GM18505 (cell line): ENCODE measurements at regions not wholly inside any gene's neighbourhood (a gene's known extent, or its start where the extent isn't known, plus 50 kb on each side); places are given as distances from the start of the nearest gene placed in this dataset.

ENCODE experiments used
- ATAC-seq: cut with Tn5 transposase; IDR thresholded peaks from one replicate; pipeline ENCODE4 v1.9.1; 2021; ENCODE audit not compliant: unreplicated experiment
- POLR2A ChIP-seq: IDR thresholded peaks from 4 replicates; pipeline ENCODE4 v1.6.1; 2011; ENCODE audit warnings: borderline replicate concordance; ENCODE audit not compliant: insufficient read depth, insufficient read length; ENCODE audit errors: extremely low read depth

DNA sequence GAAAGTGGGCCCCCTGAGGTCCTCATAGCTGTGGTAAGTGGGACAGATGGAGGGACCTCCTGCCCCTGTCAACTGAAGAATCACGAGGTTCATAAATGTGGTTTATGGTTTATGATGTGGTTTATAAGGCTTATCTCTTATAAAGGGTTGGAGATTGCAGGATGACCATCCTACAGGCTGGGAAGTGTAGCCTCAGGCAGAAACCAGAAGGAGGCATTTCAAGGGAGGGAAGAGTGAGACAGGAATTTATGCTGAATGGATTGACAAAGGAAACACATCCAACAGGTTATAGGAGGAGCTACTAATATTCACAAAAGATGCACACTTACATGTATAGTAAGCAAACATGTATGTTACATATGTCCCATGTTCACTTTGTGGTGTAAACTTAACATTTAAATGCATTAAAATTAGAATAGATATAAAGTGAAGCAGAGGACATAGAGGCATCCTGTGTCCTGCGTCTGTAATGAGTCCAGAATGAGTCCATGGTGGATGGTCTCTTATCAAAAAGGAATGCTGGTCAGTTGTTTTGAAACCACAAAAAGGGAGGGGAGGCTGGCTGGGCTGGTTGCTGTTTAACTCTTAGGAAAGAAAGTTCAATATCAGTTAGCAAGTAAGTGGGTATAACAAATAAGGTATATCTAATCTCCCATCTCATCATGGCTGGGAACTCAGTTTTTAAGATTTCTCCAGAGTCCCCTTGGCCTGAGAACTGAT lies 149.0 kb upstream of the RMST start:
- ATAC-seq = no peak
- TF ChIP-seq POLR2A = no peak

- no peak for TF ChIP-seq POLR2A
- ATAC-seq = no peak
These were observed 146.3 kb upstream of the RMST start for GRCh38 chr12:97316321-97316720.

DNA sequence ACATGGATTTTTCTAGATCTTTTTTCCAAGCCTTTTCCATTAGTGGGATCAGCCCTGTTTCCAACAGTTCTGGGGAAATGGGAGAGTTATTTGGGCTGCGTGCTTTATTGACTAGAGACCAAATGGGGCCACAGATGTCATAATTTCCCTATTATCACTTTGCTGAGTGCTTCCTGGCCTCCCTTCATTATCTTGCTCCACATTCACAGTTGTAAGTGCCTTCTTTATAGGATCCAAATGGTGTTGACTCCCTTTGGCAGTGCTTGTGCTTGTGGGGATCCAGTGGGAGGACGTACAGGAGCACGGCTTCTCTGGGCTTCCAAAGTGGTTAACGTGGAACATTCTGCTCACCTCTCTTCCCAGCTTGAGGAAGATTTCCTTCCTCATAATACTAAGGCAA lies 141.0 kb upstream of the RMST start:
- no peak for ATAC-seq
- no peak for TF ChIP-seq POLR2A

DNA sequence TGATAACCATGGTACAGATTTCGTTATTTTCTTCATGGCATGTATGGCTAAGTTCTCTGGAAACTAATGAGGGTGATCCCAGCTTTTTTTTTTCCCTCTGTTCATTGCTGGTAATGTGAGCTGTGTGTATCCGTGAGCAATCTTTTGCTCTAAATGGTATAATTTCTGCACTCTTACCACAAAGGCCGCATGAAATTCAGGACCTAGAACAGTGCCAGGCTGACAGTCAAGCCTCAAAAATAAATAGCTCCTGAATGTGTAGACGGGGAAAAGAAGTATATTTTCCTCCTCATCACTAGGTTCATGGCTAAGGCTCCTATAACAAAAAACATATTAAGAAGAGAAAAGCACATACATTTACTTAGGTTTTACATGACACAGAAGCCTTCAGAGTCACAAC lies 140.2 kb upstream of the RMST start:
- TF ChIP-seq POLR2A = no peak

DNA sequence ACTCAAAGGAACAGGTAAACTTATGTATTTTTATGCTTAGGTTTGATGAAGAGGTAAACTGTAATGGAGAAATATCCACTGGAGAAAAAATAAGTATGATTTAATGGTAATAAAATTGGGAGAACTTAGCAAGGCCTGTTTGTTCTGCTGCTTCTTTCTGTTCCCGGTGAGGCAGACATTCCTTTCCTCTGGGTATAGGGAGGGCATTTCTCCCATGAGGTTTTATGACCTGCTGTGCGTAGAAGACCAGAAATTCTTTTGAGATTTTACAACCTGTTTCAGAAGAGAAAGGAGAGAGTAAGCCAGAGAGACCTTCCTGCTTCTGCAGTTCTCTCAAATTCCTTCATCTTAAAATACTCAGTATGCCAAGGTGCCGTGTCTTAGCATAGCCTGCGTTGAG lies 139.4 kb upstream of the RMST start:
- no peak for ATAC-seq

More for the DNA sequence above, 140.2 kb upstream of the RMST start:
- no peak for ATAC-seq

GRCh38 chr12:97324471-97324870 lies 138.1 kb upstream of the RMST start:
- no peak for TF ChIP-seq POLR2A
- ATAC-seq = no peak

More for the DNA sequence above, 139.4 kb upstream of the RMST start:
- no peak for TF ChIP-seq POLR2A

- TF ChIP-seq POLR2A = no peak
- no peak for ATAC-seq
These were observed 127.5 kb upstream of the RMST start for GRCh38 chr12:97335115-97335514.

GRCh38 chr12:97336900-97337751 lies 125.5 kb upstream of the RMST start:
- no peak for ATAC-seq
- no peak for TF ChIP-seq POLR2A

- no peak for TF ChIP-seq POLR2A
These were observed 120.5 kb upstream of the RMST start for GRCh38 chr12:97342130-97342529.

GRCh38 chr12:97347956-97348355 lies 114.6 kb upstream of the RMST start:
- no peak for ATAC-seq
- TF ChIP-seq POLR2A = no peak

More at GRCh38 chr12:97342130-97342529, 120.5 kb upstream of the RMST start:
- ATAC-seq = no peak

DNA sequence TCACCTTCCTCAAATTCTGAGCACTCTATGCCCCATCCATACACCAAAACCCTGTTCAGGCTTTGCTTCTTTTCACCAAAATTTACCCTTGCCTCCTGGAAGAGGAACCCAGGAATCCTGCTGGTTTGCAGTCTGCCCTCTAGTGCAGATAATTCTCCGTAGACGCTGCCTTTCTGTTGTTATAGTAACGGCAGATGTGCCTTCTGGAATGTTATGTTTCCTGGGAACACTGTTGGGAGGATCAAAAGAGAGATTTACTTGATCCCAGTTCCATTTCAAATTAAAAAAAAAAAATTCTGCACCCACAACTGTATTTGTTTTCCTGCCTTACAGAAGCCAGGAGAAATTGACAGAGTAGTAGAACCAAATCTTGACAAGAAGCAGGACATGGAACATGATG lies 104.2 kb upstream of the RMST start:
- no peak for TF ChIP-seq POLR2A
- no peak for ATAC-seq

DNA sequence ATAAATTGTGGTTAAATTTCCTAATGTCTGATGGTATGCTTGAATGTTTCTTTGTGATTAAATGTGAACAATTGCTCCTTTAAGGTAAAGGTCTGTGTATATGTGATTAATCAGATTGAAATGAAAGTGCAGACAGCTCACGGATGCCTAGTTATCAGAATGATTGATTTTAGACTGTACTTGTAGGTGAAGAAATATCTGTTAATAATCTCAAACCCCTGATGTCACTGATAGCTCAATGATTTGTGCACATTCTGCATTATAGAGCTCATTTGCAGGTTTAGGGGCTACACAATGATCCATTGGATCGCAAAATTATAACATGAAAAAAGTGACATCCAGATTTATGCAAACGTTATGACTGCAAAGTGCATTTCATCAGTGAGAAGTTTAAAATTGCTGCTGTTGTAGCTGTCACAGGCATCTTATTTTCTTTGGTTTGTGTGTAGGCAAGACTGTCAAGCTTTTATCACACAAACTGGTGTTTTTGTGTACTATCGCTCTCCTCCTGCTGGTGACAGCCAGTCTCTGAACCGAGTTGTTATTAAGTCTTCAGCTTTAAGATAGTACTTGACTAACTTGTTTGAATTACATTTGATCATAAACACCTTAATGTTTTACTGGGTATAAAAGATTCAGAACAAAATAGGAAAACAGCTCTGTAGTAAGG lies 103.4 kb upstream of the RMST start:
- TF ChIP-seq POLR2A = no peak
- no peak for ATAC-seq

- no peak for TF ChIP-seq POLR2A
- no peak for ATAC-seq
These were observed 98.9 kb upstream of the RMST start for GRCh38 chr12:97363693-97364092.

DNA sequence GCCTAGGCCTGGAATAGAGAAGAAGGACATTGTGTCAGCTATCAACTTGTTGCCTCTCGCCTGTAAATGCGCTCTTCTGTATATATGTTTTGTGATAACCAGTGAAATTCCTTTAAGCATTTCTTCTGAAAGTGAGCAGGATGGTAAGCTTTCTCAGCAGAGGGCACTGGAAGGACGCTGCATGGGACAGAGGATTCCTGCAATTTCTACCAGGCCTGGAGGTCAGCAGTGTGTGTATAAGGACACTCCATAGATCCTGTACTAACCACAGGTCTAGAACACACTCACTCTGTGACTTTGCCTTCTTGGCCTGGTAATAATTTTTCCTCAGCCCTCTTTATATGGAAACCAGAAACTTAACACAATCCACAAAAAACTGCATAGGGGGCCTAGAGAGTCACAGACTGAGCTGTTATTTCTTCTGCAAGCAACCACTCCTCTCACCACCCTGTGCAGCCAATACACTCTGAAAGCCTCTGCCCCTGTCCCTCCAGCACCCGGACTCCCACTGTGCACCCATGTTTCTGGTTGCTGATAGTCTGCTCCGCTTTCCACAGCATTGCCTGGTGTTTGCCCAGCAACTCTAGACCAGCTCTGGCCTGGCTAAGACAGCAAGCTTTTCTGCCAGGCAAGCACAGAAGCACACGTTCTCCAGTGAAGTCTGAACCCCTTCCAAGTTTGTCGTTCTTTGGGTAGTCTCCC lies 94.0 kb upstream of the RMST start:
- ATAC-seq = no peak
- TF ChIP-seq POLR2A = no peak

DNA sequence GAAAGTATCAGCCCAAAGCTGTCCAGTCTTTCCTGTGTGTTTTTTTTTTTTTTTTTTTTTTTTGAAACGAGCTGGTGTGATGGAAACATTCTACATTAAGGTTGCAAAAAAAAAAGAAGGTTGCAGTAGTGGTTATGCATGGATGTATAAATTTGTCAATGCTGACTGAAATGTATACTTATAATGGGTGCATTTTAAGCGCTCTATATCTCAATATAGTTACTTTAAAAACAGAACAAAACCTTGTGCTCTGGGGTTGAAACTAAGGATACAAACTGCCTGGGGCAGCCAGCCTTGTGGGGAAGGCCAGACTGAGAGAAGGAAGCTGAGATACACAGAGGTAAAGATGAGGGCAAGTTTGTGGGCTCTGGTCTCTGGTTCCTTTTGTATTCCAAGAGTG lies 87.3 kb upstream of the RMST start:
- no peak for ATAC-seq

More for the DNA sequence above, 87.3 kb upstream of the RMST start:
- TF ChIP-seq POLR2A = no peak
